NCI-H146 treated with DMSO at 0.1 percent for 48 hours (cell line): ENCODE measurements at regions not wholly inside any gene's neighbourhood (a gene's known extent, or its start where the extent isn't known, plus 50 kb on each side); places are given as distances from the start of the nearest gene placed in this dataset.
"Not testable (repeated sequence)": the region's sequence is repeated elsewhere in the genome, so short reads cannot be mapped to it uniquely, and the experiment has no call there.

Experiments
- DNase-seq: peaks from one replicate; lab custom pipeline; 2025; ENCODE audit not compliant: unreplicated experiment; lab: John Stamatoyannopoulos, UW

- no peak for DNase-seq
Measured at GRCh38 chr13:42373048-42373812, 101.3 kb downstream of the AKAP11 start.

- no peak for DNase-seq
Measured at GRCh38 chr13:42375663-42376062, 103.7 kb downstream of the AKAP11 start.

- DNase-seq, result no peak
Measured at GRCh38 chr13:42377640-42378382, 105.9 kb downstream of the AKAP11 start.

GRCh38 chr13:42378383-42378780, 106.4 kb downstream of the AKAP11 start:
- no peak for DNase-seq

GRCh38 chr13:42379241-42379640, 107.3 kb downstream of the AKAP11 start:
- no peak for DNase-seq

GRCh38 chr13:42380420-42381164, 108.6 kb downstream of the AKAP11 start:
- DNase-seq, result no peak

GRCh38 chr13:42381165-42381425, 109.1 kb downstream of the AKAP11 start:
- DNase-seq, result no peak

- not testable (repeated sequence) for DNase-seq
Measured at GRCh38 chr13:42381426-42381825, 109.5 kb downstream of the AKAP11 start.

GRCh38 chr13:42383025-42383424, 111.1 kb downstream of the AKAP11 start:
- no peak for DNase-seq

- DNase-seq, result no peak
Measured at GRCh38 chr13:42384265-42384664, 112.3 kb downstream of the AKAP11 start.

GRCh38 chr13:42388326-42388725, 116.4 kb downstream of the AKAP11 start:
- DNase-seq, result no peak

GRCh38 chr13:42389041-42389440, 117.1 kb downstream of the AKAP11 start:
- no peak for DNase-seq

- DNase-seq, result no peak
Measured at GRCh38 chr13:42392180-42392579, 120.2 kb downstream of the AKAP11 start.

GRCh38 chr13:42392716-42393572, 121.0 kb downstream of the AKAP11 start:
- no peak for DNase-seq

- DNase-seq, result no peak
Measured at GRCh38 chr13:42393573-42394360, 121.8 kb downstream of the AKAP11 start.

- DNase-seq, result no peak
Measured at GRCh38 chr13:42394361-42394708, 122.4 kb downstream of the AKAP11 start.

- no peak for DNase-seq
Measured at GRCh38 chr13:42394711-42395085, 122.7 kb downstream of the AKAP11 start.

- DNase-seq, result no peak
Measured at GRCh38 chr13:42395086-42395821, 123.3 kb downstream of the AKAP11 start.

- DNase-seq, result no peak
Measured at GRCh38 chr13:42396501-42396900, 124.5 kb downstream of the AKAP11 start.
